Inflammatory macrophage (primary cell): ENCODE measurements at regions not wholly inside any gene's neighbourhood (a gene's known extent, or its start where the extent isn't known, plus 50 kb on each side); places are given as distances from the start of the nearest gene placed in this dataset.
"Not testable (repeated sequence)": the region's sequence is repeated elsewhere in the genome, so short reads cannot be mapped to it uniquely, and the experiment has no call there.

ENCODE experiments used
- DNase-seq, 2 donors: peaks; one replicate each; pipeline ENCODE4 v3.0.0-alpha.2; 2020 to 2022

GRCh38 chr11:59008947-59009346 is 69.7 kb downstream of the GLYATL1 start:
- DNase-seq = no peak

- peak; percentile 58 for DNase-seq
These were observed 70.4 kb downstream of the GLYATL1 start for GRCh38 chr11:59009661-59010060.

- DNase-seq = peak; percentile 37 to 66
These were observed 71.4 kb downstream of the GLYATL1 start for GRCh38 chr11:59010708-59011107.

- peak; percentile 49 to 69 for DNase-seq
These were observed 72.5 kb downstream of the GLYATL1 start for GRCh38 chr11:59011655-59012397.

GRCh38 chr11:59012398-59013265 is 73.3 kb downstream of the GLYATL1 start:
- peak; percentile 96 to 97 for DNase-seq

GRCh38 chr11:59025097-59025496 is 61.0 kb upstream of the GLYATL1B start:
- DNase-seq = no peak

- DNase-seq = no peak
These were observed 58.0 kb upstream of the GLYATL1B start for GRCh38 chr11:59028105-59028504.

GRCh38 chr11:59029366-59029889 is 56.7 kb upstream of the GLYATL1B start:
- no peak for DNase-seq

GRCh38 chr11:59030037-59030436 is 56.1 kb upstream of the GLYATL1B start:
- no peak for DNase-seq

GRCh38 chr11:59031746-59032145 is 54.4 kb upstream of the GLYATL1B start:
- DNase-seq = not testable (repeated sequence)
